Gastrocnemius medialis (tissue), 4 donors: ENCODE measurements at regions not wholly inside any gene's neighbourhood (a gene's known extent, or its start where the extent isn't known, plus 50 kb on each side); places are given as distances from the start of the nearest gene placed in this dataset.

Experiments
- POLR2A ChIP-seq, 2 donors: fragments of 450-650 bp; IDR thresholded peaks; one replicate each; pipeline ENCODE4 v1.6.1; 2017; ENCODE audit warnings: antibody characterized with exemption in 2 of 2, mild to moderate bottlenecking in 2 of 2, moderate library complexity in 2 of 2
- TF ChIP-seq, protein P1 (sequence below), 5 experiments: fragments of 450-650 bp in 3 of 5; fragments of 200-600 bp in 2 of 5; sonication (generic) in 2 of 5; IDR thresholded peaks in 4 of 5; conservative IDR thresholded peaks in 1 of 5; 1 replicate in 4 of 5; 2 replicates in 1 of 5; pipeline ENCODE4 v1.5.1; 2016 to 2019; ENCODE audit warnings: antibody characterized with exemption in 5 of 5, mild to moderate bottlenecking in 3 of 5, moderate library complexity in 3 of 5

DNA sequence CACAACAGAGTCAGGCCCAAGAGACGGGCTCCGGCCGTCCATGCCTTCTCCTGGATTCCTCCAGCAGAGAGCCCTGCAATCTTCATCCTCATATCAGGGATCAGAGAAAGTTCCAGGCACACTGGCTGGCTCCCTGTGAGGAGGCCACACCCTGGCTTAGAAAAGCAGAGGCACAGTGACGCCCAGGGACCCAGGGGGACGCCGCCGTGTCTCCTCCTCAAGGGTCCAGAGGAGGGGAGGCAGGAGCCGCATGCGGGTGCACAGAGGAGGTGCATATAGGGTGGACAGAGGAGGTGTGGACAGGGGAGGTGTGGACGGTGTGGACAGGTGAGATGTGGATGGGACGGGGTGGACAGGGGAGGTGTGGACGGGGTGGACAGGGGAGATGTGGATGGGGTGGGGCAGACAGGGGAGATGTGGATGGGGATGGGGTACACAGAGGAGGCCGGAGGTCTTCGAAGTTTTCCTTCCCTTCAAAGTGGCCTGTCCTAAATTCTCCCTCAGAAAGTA is 1521.9 kb downstream of the BRD1 start:
- TF ChIP-seq POLR2A (IDR thresholded peaks at IDR 0.05): no peak
- TF ChIP-seq, protein P1, sequence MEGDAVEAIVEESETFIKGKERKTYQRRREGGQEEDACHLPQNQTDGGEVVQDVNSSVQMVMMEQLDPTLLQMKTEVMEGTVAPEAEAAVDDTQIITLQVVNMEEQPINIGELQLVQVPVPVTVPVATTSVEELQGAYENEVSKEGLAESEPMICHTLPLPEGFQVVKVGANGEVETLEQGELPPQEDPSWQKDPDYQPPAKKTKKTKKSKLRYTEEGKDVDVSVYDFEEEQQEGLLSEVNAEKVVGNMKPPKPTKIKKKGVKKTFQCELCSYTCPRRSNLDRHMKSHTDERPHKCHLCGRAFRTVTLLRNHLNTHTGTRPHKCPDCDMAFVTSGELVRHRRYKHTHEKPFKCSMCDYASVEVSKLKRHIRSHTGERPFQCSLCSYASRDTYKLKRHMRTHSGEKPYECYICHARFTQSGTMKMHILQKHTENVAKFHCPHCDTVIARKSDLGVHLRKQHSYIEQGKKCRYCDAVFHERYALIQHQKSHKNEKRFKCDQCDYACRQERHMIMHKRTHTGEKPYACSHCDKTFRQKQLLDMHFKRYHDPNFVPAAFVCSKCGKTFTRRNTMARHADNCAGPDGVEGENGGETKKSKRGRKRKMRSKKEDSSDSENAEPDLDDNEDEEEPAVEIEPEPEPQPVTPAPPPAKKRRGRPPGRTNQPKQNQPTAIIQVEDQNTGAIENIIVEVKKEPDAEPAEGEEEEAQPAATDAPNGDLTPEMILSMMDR (IDR thresholded peaks at IDR 0.05 in 4 of 5, conservative IDR thresholded peaks at IDR 0.05 in 1 of 5): no peak
